Stimulated activated CD4-positive, alpha-beta T cell treated with anti-CD3 and anti-CD28 coated beads, Interleukin-2, amount 100 ng/mL, for 24 hours (primary cell): ENCODE measurements at regions not wholly inside any gene's neighbourhood (a gene's known extent, or its start where the extent isn't known, plus 50 kb on each side); places are given as distances from the start of the nearest gene placed in this dataset.

Source experiments
- DNase-seq, 2 donors: peaks; one replicate each; pipeline ENCODE4 v3.0.0-alpha.2; 2020

GRCh38 chr4:79528241-79528706 lies 120.2 kb upstream of the GK2 start:
- DNase-seq, result no peak

GRCh38 chr4:79526641-79527565 lies 118.9 kb upstream of the GK2 start:
- DNase-seq, result no peak

GRCh38 chr4:79516114-79516513 lies 108.1 kb upstream of the GK2 start:
- DNase-seq, result no peak

DNA sequence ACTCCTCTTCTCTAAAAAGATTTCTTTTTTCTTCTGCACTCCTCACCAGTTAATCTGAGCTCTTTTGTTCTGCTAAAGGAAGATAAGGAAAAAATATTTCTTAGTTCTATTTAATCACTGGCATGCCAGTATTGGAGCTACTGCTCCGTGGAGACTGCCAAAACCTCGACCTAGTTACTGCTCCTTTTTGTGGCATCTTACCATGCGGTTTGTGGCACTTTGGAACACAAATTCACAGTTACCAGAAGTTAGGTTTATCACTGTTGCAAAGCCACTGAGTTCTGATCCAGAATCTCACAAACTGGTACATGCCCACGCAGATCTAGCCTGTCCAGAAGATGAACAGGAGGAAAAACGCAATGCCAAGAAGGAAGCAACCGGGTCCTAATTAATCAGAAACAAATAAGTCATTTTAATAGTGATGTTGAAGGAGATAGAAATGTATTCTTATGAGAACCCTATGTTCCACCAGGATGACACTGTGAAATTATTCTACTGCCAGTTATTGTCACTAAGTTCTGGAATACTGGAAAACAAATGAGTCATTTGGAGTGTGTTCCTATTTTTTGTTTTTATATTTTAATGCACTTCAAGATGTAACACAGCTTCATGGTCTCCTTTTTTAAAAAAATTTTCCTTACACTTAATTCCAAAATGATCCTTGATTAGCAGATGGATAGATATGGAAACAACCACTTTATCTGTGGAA lies 106.7 kb upstream of the GK2 start:
- no peak for DNase-seq

DNA sequence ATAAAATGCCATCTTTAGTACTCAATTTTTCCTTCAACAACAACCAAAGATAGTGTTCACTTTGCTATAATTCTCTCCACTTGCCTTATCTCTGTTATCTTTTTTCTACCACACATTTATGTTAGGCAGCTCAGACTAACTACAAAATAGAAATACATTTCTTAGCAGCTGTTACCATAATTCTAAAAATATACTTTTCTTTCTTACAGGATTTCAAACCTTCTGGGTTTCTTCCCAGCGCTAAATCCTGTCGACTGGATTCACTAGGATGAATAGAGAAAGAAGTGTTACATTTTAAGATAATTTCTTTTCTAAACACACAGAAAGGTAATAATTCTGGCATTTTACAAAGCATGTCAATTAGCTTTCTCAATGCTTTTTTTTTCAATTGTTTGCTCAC lies 105.5 kb upstream of the GK2 start:
- no peak for DNase-seq

- no peak for DNase-seq
These were observed 104.3 kb upstream of the GK2 start for GRCh38 chr4:79512363-79512762.

DNA sequence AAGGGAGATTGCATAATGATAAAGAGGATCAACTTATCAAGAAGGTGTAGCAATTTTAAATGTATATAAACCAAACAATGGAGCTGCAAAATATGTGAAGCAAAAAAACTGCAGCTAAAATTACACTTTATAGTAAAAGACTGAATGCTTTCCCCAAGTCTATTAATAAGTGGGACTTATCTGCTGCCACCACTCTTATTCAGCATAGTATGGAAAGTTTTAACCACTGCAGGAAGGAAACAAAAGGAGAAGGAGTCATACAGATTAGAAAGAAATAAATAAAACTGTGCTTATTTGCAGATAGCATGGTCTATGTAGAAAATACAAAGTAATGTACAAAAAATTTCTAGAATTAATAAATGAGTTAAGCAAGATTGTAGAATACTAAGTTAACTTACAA lies 94.1 kb upstream of the GK2 start:
- no peak for DNase-seq

DNA sequence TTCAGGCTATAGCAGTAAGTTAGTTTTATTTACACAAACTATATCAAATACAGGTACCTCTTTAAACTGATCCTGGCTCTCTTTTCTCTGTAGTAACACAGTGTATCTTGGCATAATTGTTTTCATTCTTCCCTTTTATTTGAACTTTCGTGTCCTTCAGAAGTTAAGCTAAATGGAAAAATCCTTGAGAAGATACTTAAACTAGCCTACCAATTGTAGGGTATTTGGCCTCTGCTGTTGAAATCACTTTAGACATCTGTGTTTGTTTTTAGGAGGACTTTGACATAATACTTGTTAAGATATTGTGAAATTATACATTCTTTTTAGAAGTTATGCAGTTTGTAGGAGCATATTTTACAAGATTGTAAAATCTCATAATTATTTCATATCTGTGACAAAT lies 90.3 kb upstream of the GK2 start:
- DNase-seq, result no peak

DNA sequence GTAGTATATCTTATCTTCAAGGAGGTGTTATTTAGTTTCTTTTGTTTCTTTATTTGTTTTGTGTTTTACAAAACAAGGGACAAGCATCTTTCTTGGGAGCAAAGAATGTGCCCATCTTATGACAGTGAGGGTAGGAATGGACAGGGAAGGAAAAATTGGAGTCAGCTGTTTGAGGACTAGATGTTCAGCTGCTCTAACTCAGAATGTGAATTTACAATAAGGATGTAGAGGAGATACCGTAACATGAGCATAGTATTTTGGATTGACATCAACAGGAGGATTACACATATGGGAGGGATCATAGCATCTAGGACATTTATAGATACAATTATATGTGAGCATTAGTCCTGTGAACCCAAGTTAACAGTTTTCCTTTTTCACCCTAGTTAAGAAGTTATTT lies 89.0 kb upstream of the GK2 start:
- DNase-seq, result no peak

- DNase-seq, result no peak
These were observed 87.4 kb upstream of the GK2 start for GRCh38 chr4:79495447-79495846.

DNA sequence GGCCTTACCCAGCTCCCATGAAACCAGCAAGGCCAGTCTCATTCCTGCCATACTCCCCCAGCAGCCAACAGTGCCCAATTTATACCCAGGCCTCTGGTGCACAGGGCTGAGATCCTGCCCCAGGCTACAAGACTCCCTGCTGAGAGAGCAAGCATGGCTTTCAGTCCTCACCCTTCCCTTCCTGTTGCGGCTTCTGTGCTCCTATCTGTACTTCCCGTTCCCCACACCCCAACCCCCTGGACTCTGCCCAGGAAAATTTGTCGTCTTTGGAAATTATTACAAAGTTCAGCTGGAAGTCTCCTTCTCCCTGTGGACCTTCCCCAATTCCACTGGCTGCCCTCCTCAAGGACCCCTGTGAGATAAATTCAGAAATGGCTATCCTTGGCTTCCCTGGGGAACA lies 84.1 kb upstream of the GK2 start:
- DNase-seq, result no peak

DNA sequence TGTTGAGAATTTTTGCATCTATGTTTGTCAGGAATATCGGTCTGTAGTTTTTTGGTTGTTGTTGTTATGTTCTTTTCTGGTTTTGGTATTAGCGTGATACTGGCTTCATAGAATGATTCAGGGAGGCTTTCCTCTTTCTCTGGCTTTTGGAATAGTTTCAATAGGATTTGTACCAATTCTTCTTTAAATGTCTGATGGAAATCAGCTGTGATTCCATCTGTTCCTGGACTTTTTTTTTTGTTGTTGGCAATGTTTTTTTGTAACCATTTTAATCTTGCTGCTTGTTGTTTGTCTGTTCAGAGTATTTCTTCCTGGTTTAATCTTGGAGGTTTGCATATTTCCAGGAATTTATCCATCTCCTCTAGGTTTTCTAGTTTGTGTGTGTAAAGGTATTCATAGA lies 81.5 kb upstream of the GK2 start:
- no peak for DNase-seq

GRCh38 chr4:79476196-79476595 lies 68.2 kb upstream of the GK2 start:
- no peak for DNase-seq

DNA sequence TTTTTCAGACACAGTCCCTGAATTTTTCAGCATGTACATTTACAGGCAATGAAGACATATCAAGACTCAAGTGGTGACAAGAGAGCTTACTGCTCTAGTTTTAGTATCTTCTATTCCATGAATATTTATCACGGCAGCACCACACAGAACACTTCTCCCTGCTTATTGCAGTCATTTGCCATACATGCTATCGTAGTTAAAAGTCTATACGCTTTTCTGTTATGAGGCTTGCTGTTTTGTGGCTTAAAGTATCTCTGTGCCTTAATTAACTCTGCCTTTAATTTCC lies 65.4 kb upstream of the GK2 start:
- no peak for DNase-seq

GRCh38 chr4:79472693-79473438 lies 64.8 kb upstream of the GK2 start:
- DNase-seq, result no peak

GRCh38 chr4:79472036-79472435 lies 64.0 kb upstream of the GK2 start:
- DNase-seq, result no peak

GRCh38 chr4:79471309-79471708 lies 63.3 kb upstream of the GK2 start:
- no peak for DNase-seq

DNA sequence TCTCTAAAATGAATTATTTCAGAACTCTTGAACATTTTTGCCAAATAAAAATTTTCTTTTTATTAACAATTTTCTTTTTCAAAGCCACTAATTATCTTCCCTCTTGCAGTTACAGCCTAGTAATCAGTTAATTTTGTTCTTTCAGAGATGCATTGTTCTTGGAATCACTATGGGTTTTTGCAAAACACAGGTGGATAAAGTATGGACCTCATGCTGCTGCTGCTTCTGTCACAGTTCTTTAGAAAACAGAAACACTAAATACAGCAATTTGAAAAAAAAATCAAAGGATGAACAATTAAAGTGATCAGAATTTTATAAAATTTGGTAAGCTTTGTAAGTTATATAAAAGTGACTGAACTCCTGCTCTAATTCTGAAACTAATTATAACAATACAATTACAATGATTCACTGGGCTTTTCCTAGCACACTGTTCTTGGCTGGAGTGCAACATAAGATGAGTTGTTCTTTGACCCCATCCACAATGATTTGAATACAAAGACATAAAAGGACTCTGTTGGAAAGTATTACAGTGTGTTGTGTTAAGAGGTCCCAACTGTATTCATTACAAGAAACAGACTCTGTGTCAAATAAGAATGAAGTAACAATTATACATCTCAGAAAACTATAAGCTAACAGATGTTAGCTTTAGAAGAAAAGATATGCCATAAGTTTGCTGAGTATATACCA lies 59.4 kb upstream of the GK2 start:
- no peak for DNase-seq

DNA sequence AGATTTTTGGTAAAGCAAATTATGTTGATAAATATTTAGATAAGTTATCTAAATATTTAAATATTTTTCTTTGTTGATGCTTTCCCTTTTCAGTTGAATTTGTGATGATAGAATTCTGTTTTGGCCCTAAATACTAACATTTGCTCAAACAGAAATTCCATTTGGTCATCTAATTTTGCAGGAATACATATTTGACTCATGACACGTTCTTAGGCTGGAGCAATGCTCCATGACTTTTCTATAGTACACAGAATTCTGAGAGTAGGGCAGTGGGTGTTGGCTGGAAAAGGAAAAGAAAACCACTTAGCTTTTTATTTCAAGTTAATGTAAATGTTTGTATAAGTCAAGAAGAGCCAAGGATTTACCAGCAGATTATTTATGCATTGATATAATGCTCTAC lies 58.6 kb upstream of the GK2 start:
- DNase-seq, result no peak
